A172 (cell line): ENCODE measurements at regions not wholly inside any gene's neighbourhood (a gene's known extent, or its start where the extent isn't known, plus 50 kb on each side); places are given as distances from the start of the nearest gene placed in this dataset.
A peak's percentile ranks its signal among the peaks of the same experiment; 100 is the strongest.
"Not testable (repeated sequence)": the region's sequence is repeated elsewhere in the genome, so short reads cannot be mapped to it uniquely, and the experiment has no call there.

Experiments
- DNase-seq: peaks from one replicate; pipeline ENCODE4 v3.0.0-alpha.2; 2015; ENCODE audit warnings: low spot score

- DNase-seq = no peak
Observed at GRCh38 chr11:29163231-29163630, 853.6 kb downstream of the KCNA4 start.

- no peak for DNase-seq
Observed at GRCh38 chr11:29162491-29162890, 854.3 kb downstream of the KCNA4 start.

GRCh38 chr11:29161191-29161590 is 855.6 kb downstream of the KCNA4 start:
- DNase-seq = peak; percentile 35

- DNase-seq = peak; percentile 71
Observed at GRCh38 chr11:29159552-29160465, 857.0 kb downstream of the KCNA4 start.

GRCh38 chr11:29153078-29153477 is 863.8 kb downstream of the KCNA4 start:
- DNase-seq = no peak

GRCh38 chr11:29142573-29142972 is 874.3 kb downstream of the KCNA4 start:
- not testable (repeated sequence) for DNase-seq

- no peak for DNase-seq
Observed at GRCh38 chr11:29135504-29135903, 881.3 kb downstream of the KCNA4 start.

GRCh38 chr11:29131055-29131454 is 885.8 kb downstream of the KCNA4 start:
- no peak for DNase-seq

GRCh38 chr11:29129844-29130243 is 887.0 kb downstream of the KCNA4 start:
- DNase-seq = no peak

- no peak for DNase-seq
Observed at GRCh38 chr11:29127461-29127860, 889.4 kb downstream of the KCNA4 start.

- DNase-seq = no peak
Observed at GRCh38 chr11:29125606-29126005, 891.2 kb downstream of the KCNA4 start.

- DNase-seq = no peak
Observed at GRCh38 chr11:29124470-29124869, 892.4 kb downstream of the KCNA4 start.

- DNase-seq = peak; percentile 78
Observed at GRCh38 chr11:29119707-29120618, 896.9 kb downstream of the KCNA4 start.

- no peak for DNase-seq
Observed at GRCh38 chr11:29119116-29119515, 897.7 kb downstream of the KCNA4 start.

GRCh38 chr11:29100967-29101366 is 915.9 kb downstream of the KCNA4 start:
- no peak for DNase-seq

- DNase-seq = no peak
Observed at GRCh38 chr11:29095821-29096220, 921.0 kb downstream of the KCNA4 start.

- peak; percentile 39 for DNase-seq
Observed at GRCh38 chr11:29093416-29094120, 923.3 kb downstream of the KCNA4 start.

- no peak for DNase-seq
Observed at GRCh38 chr11:29087200-29087812, 929.5 kb downstream of the KCNA4 start.

GRCh38 chr11:29075726-29076125 is 941.1 kb downstream of the KCNA4 start:
- DNase-seq = no peak

- DNase-seq = no peak
Observed at GRCh38 chr11:29063630-29064361, 953.0 kb downstream of the KCNA4 start.

GRCh38 chr11:29061452-29061851 is 953.3 kb downstream of the METTL15 start:
- no peak for DNase-seq
